ENCODE measurements at regions not wholly inside any gene's neighbourhood (a gene's known extent, or its start where the extent isn't known, plus 50 kb on each side); places are given as distances from the start of the nearest gene placed in this dataset.
"Not testable (repeated sequence)": the region's sequence is repeated elsewhere in the genome, so short reads cannot be mapped to it uniquely, and the experiment has no call there.

DNA sequence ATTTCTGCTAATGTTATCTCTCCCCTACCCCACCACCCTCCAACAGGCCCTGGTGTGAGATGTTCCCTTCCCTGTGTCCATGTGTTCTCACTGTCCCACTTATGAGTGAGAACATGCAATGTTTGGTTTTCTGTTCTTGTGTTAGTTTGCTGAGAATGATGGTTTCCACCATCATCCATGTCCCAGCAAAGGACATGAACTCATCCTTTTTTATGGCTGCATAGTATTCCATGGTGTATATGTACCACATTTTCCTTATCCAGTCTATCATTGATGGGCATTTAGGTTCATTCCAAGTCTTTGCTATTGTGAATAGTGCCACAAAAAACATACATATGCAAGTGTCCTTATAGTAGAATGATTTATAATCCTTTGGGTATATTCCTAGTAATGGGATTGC, 104.5 kb downstream of the ZNF33B start:
- not testable (repeated sequence) for DNase-seq (ENCODE audit: low spot score)

DNA sequence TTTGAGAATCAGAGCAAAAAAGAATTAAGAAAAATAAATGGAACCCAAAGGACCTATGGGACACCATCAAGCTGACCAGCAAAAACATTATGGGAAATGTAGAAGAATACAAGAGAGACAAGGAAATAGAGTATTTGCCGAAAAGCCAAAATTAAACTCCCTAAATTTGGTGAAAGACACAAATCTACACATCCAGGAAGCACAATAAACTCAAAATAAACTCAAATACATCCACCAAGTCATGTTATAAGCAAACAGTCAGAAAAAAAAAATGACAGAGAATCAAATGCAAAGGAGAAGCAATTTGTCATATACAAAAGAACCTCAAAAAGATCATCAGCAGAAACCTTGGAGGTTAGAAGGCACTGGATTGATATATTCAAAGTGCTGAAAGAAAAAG, 105.4 kb downstream of the ZNF33B start:
- no peak for DNase-seq (ENCODE audit: low spot score)

DNA sequence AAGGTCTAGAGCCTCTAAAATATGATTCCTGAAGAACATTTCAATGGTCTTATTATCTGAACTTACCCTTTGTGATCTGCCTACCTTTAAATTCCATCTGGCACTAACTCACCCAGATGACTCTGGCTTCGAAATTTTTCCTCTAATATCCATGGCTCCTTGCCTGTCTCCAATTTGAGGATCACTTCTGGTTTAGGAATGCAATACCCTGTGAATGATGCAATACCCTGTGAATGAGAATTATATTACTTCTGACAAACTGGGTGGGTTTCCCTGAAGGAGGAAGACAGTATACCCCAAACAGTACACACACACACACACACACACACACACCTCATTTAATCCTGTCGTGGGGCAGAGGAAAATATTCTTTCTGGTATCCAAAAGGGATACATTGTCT, 115.3 kb downstream of the ZNF33B start:
- no peak for DNase-seq (ENCODE audit: low spot score)

DNA sequence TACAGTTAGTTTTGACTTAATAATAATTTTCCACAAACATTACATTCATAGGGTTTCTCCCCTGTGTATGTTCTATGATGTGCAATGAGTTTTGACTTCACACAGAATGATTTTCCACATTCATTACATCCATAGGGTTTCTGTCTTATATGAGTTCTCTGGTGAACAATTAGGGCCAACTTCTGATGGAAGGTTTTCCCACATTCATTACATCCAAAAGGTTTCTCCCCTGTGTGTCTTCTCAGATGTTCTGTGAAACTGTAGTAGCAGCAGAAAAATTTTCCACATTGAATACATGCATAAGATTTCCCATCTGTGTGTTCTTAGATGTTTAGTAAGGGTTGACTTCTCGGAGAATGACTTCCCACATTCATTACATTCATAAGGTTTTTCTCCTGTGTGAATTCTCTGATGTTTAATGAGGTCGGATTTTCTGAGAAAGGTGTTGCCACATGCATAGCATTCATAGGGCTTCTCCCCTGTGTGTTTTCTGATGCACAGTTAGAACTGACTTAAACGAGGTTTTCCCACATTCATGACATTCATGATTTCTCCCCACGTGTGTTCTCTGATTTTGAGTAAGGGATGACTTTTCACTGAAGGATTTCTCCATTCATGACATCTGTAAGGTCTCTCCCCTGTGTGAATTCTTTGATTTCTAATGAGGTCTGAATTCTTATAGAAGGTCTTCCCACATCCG, 118.5 kb downstream of the ZNF33B start:
- DNase-seq (ENCODE audit: low spot score) = no peak

DNA sequence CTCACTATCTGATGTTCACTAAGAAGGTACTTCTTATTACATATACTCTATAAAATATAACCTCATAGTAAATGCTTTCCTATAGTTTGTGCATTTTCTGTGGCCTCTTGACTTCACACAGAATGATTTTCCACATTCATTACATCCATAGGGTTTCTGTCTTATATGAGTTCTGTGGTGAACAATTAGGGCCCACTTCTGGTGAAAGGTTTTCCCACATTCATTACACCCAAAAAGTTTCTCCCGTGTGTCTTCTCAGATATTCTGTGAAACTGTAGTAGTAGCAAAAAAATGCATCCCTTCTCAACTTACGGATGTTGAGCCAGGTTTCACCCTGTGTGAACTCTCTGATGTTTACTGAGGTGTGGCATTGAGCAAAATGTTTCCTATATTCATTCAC, 119.3 kb downstream of the ZNF33B start:
- no peak for DNase-seq (ENCODE audit: low spot score)

DNA sequence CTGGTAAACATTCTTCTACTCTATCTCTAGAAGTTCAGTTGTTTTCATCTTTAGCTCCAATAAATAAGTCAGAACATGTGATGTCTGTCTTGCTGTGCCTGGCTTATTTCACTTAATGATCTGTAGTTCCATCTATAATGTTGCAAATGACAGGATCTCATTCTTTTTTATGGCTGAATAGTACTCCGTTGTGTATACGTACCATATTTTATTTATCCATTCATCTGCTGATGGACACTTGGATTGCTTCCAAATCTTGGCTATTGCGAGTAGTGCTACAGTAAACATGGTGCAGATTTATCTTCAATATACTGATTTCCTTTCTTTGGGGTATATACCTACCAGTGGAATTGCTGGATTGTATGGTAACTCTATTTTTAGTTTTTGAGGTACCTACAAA, 124.4 kb downstream of the ZNF33B start:
- DNase-seq (ENCODE audit: low spot score) = no peak

DNA sequence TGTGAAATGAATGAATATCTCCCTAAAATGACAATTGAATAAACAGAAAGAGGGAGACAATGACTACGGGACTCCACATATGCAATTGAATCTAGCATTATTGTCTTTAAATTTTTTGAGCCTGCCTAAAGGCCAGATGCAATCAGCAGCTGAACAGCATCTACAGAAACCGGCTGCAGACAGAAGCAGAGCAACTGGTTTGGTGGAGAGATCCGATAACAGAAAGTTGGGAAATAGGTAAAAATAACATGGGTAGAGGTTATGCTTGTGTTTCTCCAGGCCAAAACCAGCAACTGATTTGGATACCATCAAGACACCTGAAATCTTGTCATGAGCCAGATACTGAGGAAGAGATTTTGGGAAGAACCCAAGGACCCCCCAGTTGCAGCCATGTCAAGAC, 146.6 kb downstream of the ZNF33B start:
- no peak for DNase-seq (ENCODE audit: low spot score)

DNA sequence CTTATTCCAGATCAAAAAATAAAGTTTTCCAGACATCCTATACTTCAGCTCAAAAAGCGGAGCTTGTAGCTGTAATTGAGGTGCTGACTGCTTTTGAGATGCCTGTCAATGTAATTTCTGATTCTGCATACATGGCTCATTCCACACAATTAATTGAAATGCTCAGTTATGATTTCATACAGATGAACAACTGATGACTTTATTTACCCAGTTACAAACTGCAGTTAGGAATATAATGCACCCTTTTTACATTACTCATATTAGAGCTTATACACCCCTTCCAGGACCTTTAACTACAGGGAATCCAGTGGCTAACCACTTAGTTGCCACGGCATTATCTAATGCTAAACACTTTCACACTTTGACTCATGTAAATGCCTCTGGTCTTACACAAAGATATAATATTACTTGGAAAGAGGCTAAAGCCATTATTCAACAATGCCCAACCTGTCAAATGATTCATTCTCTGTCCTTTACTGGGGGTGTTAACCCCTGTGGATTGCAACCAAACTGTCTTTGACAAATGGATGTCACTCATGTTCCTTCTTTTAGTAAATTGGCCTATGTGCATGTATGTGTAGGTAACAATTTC, 147.3 kb downstream of the ZNF33B start:
- no peak for DNase-seq (ENCODE audit: low spot score)

DNA sequence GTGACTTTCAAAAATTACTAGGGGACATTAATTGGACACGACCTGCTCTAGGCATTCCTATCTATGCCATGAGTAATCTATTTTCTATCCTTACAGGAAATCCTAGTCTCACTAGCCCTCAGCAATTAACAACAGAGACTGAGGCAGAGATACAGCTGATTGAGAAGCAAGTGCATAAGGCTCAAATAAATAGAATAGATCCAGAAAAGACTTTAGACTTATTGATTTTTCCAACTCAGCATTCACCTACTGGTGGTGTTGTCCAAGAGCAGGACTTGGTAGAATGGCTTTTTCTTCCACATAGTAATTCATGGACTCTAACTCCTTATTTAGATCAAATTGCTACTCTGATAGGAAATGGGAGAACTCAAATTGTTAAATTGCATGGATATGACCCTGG, 148.0 kb downstream of the ZNF33B start:
- DNase-seq (ENCODE audit: low spot score) = no peak

DNA sequence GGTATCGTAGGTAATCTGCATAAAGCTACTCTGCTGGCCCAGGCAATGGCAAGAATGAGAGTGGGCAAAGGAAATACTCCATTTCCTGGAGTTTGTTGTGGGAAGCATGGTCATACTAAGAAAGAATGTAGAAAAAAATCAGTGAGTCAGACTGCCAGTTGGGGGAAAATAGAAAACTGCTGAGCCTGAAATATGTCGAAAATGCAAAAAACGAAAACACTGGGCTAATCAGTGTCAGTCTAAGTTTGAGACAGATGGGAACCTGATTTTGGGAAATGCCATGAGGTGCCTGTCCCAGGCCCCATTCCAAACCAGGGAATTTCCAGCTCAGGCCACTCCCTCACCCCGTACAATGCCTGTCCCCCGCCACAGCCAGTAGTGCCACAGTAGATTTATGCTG, 150.0 kb downstream of the ZNF33B start:
- peak; percentile 25 for DNase-seq (ENCODE audit: low spot score)

DNA sequence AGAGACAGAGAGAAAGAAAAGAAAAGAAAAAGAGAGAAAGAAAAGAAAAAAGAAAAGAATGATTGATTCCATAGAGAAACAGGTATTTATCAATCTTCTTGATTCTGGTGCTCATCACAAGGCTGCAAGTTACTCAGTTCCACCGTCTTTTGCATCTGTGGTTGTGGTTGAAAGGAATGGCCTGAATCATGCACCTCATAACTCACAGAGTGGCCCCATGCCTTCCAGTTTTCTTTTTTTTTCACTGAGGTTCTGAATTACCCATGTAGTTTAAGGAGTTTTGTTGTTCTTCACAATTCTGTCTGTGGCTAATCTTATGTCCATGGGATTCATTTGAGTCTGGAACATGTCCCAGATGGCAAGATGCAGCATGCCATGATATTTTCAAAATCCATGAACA, 156.0 kb downstream of the ZNF33B start:
- peak; percentile 37 for DNase-seq (ENCODE audit: low spot score)

DNA sequence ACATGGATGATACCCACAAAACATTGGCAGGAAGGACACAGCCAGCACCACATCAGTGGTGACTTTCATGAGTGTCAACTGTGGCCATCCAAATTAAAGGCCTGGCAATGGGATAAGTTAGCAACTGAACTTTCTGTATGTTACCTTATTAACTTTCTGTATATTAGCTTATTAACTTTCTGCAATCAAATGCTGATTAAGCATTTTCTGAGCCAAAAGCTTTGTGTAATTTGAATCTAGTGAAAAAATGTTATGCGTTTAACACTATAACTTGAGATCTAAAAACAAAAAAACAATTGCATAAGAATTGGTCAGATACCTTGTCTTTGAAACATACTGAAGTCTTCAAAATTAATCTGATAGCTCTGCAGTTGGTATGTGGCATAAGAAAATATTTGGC, 159.3 kb downstream of the ZNF33B start:
- no peak for DNase-seq (ENCODE audit: low spot score)

DNA sequence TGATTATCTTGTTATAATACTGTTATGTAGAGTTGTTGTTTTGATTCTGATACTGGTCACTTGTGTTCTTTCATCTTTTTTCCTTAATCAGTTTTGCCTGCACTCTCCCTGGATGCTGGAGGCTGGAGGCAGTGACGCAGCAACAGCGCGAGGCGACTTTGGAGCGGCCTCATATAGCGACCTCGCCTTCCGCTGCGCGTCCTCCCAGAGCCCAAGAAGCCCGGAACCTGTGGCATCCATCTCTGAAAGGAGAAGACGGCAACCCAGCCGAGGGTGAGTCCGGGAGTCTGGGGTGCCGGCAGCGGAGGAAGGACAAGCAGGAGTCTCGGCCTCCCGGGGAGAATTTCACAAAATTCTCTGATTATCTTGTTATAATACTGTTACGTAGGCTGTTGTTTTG, 161.2 kb downstream of the ZNF33B start:
- DNase-seq (ENCODE audit: low spot score) = peak; percentile 5

DNA sequence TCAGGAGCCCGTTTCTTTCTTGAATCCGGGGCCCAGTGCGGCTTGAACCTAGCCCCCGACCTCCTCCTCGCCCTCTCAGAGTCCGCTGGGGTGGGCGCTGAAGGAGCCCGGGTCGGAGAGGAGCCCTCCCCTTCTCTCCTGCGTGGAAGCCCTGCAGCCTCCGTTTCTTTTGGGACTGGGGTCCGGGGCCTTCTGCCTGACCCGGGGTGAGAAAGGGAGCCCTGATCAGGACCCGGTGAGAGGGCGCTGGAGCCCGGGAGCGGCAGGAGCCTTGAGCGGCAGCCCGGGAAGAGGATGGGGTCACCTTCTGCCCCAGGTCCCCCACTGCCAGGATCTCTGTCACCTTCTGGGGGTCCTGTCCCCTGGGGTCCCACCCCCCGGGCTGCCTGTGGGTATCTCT, 162.3 kb downstream of the ZNF33B start:
- peak; percentile 9 for DNase-seq (ENCODE audit: low spot score)

DNA sequence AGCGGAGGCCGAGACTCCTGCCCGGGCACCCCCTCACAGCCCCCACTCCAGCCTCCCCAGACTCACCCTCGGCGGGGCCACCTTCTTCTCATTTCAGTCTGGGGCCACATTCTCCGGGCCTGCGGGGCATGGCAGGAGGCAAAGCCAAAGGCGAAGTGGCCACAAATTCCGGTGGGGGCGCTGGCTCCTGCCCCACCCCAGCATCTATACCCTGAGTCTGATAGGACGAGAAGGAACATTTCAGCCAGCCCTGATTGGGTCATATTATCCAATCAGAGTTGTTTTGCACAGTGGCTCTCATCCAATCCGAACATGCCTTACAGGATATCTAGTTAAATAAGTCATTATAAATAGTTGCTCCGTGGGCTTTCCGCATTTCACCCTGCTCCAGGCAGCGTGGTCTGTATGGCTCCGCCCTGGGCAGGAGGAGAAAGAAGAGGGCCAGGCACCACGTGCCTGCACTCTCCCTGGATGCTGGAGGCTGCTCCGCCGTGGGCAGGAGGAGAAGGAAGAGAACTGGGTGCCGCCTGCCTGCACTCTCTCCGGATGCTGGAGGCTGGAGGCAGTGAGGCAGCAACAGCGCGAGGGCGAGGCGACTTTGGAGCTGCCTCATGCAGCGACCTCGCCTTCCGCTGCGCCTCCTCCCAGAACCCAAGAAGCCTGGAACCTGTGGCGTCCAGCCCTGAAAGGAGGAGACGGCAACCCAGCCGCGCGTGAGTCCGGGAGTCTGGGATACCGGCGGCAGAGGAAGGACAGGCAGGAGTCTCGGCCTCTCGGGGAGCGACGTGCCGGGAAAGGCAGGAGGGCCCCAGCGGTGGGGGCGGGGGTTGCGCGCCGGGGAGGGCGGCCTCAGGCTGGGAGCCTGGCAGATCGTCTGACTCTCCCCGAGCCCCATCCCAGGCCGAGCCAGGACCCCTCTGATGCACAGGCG, 162.9 kb downstream of the ZNF33B start:
- peak; percentile 66 for DNase-seq (ENCODE audit: low spot score)

DNA sequence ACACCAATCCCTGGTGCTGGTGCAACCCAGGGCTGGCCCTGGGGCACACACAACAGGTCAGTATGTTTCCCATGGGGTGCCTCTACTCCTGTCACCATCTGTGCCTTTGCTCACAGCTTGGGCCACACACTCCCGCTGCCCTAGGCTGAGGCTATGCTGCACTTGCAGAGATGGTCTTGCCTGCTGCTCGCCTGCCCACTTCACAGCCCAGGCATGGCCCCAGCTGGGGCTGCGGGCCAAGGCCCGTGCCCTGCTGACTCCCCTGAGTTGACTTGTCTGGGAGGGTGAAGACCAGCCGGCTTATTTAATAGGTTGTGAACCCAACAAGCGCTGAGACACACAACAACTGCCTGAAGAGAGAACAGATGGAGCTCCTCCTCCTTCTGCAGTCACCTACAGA, 184.1 kb downstream of the ZNF33B start:
- DNase-seq (ENCODE audit: low spot score) = no peak

DNA sequence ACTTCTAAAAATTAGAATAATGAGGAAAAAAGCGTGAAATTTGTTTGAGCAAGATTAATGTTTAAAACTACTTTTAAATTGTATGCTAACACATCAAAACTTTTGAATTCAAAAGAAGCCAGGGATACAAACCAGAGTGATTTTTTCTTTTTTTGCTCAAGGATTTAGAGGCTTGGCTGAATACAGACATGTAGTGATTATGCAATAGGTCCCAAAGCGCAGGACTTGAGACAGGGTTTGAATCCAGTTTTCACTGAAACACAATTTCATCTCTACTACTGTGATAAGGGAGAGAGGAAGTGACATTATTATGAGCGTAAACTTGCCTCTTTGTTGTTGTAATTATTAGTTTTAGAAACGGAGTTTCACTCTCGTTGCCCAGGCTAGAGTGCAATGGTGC, 207.3 kb downstream of the ZNF33B start:
- DNase-seq (ENCODE audit: low spot score) = no peak

DNA sequence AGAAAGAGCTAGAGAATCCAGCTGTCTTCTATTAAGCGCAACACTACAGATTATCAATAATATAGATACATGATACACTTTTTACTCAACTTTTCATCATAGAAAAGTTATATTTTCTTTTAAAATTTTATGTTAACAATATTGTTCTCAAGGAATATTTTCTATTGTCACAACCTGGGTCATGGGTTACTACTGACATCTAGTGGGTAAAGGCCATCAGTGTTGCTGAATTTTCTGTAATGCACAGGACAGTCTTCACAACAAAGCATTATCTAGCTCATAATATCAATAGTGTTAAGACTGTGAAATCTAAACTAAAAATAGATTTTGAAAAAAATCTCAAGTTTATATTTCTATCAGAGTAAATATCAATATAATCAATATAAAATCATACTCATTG, 209.8 kb downstream of the ZNF33B start:
- no peak for DNase-seq (ENCODE audit: low spot score)

DNA sequence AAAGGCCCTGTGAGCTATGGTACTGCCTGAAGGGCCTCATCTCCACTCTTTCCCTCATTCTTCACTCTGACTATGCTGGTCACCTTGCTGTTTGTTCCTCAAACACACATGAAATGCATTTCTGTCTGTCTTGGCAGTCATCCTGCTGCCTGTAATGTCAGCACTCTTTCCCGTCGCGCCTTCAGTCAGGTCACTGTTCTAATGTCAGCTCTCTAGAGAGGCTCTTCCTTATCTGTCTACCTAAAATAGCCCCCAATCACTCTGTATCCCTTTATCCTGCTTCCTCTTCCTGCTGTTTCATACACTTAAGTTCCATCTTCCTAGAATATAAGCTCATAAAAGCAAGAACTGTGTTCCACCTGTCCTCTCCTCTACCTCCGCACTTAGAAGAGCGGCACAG, 215.5 kb downstream of the ZNF33B start:
- no peak for DNase-seq (ENCODE audit: low spot score)

DNA sequence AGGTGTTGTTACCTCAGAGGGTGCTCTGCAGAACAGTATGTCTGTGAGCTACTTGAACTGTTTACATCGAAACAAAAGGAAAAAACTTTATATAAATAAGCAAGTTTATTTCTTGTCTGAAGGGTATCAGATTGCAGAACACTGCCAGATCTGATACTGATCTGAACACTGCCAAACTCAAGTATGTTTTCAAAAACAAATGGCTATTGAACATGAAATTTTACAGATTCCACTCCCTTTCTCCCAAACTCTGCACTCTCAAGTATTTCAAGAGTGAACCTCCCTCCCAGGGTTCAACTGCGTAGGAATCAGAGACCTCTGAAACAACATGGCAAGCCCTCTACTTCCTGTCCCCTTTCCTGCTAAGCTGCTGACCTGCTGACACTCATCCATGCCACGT, 216.6 kb downstream of the ZNF33B start:
- no peak for DNase-seq (ENCODE audit: low spot score)

DNA sequence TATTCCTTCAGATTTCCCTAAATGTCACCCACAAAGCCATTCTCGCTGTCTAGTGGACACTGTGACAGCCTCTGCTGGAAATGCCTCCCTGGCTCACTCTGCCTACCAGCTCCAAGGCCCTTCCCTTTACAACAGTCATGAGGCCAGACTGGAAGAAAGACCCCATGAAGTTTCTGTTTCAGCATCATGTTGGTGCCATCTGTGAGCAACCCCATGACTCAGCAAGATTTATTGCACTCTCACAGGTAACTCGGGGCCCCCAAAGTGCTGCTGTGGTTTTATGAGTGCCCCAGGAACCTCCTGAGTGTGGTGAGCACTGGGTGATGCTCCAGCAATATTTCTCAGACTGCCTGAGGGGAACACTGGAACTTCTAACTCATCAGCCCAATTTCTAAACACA, 218.6 kb downstream of the ZNF33B start:
- no peak for DNase-seq (ENCODE audit: low spot score)

DNA sequence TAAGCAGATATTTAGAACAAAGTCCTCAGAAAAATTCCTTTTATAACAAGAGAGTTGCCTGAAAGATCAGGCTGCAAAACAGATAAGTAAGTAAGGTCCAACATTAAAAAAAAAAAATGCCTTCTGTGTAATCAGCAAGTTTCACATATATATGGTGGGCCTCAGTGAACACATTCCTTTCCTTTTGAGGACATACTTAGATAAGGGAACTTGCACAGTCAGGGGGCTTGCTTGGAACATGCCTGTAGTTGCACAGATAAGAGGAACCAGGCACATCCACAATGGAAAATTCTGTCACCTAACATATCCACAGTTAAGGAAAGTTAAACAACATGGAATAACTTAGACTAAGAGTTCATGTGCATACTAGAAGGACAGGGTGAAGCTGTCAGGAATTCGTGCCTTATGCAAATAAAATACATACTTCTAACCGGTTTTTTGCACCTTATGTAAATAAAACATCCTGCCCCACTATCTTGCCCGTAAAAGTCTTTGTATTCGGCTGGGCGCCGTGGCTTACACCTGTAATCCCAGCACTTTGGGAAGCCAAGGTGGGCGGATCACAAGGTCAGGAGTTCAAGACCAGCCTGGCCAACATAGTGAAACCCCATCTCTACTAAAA, 257.3 kb downstream of the ZNF33B start:
- DNase-seq (ENCODE audit: low spot score) = no peak
